Thyroid gland (tissue), 4 donors: ENCODE measurements at regions not wholly inside any gene's neighbourhood (a gene's known extent, or its start where the extent isn't known, plus 50 kb on each side); places are given as distances from the start of the nearest gene placed in this dataset.

Experiments used
- DNase-seq, 2 donors: peaks; one replicate each; pipeline ENCODE4 v3.0.0-alpha.2; 2019
- H3K27ac ChIP-seq, 3 donors: fragments of 200-600 bp; sonication (generic); 1 replicate in 2 of 3; 2 replicates in 1 of 3; pipeline ENCODE4 v1.5.1; 2016 to 2019; ENCODE audit warnings: mild to moderate bottlenecking in 1 of 3, moderate library complexity in 1 of 3
- H3K27me3 ChIP-seq: fragments of 200-600 bp; sonication (generic); one replicate; pipeline ENCODE4 v1.5.1; 2019
- H3K36me3 ChIP-seq, 2 donors: fragments of 200-600 bp; sonication (generic); one replicate each; pipeline ENCODE4 v1.5.1; 2016 to 2019
- H3K4me1 ChIP-seq, 2 donors: fragments of 200-600 bp; sonication (generic); one replicate each; pipeline ENCODE4 v1.5.1; 2017 to 2019
- H3K4me3 ChIP-seq, 3 donors: fragments of 200-600 bp; sonication (generic); replicated peaks in 1 of 3; 1 replicate in 2 of 3; 2 replicates in 1 of 3; pipeline ENCODE4 v1.5.1; 2016; ENCODE audit warnings: mild to moderate bottlenecking in 1 of 3
- H3K9me3 ChIP-seq: fragments of 200-600 bp; sonication (generic); one replicate; pipeline ENCODE4 v1.5.1; 2017
- CTCF ChIP-seq, 6 experiments: fragments of 200-600 bp in 3 of 6; fragments of 450-650 bp in 3 of 6; sonication (generic) in 3 of 6; IDR thresholded peaks; one replicate each; pipeline ENCODE4 v1.5.1; 2016 to 2019; ENCODE audit warnings: antibody characterized with exemption in 6 of 6, mild to moderate bottlenecking in 2 of 6, inconsistent platforms in 1 of 6, moderate library complexity in 1 of 6
- POLR2A ChIP-seq, 2 donors: fragments of 450-650 bp; IDR thresholded peaks; one replicate each; pipeline ENCODE4 v1.6.1; 2017; ENCODE audit warnings: antibody characterized with exemption in 2 of 2, mild to moderate bottlenecking in 2 of 2, moderate library complexity in 1 of 2
- WGBS, 2 donors: methylation state at CpG; one replicate each; pipeline ENCODE4 v1.1.5; 2017; 5-methylcytosine and 5-hydroxymethylcytosine counted together
- intact Hi-C: fragments of 100-400 bp; cut with DNase I; formaldehyde crosslinking; loops from one replicate; pipeline ENCODE4 v1.15.1; 2023

- DNase-seq: no peak
These were observed 72.9 kb upstream of the GGTA1 start for GRCh38 chr9:121572581-121572980.

GRCh38 chr9:121573717-121574485, 74.3 kb upstream of the GGTA1 start:
- TF ChIP-seq CTCF (IDR thresholded peaks at IDR 0.05): no peak
- no peak for TF ChIP-seq POLR2A (IDR thresholded peaks at IDR 0.05)
- DNase-seq: peak in 1 of 2 donors; percentile 19
- H3K27ac ChIP-seq: no peak overlapping the region
- no peak overlapping the region for H3K4me3 ChIP-seq
- no peaks in the 10 kb centered on the region for H3K9me3 ChIP-seq
- 85 to 90% methylated on average over 10 of the region's 10 CpGs for WGBS, 2 donors
- peaks cover 0 to 6% of the 10 kb centered on the region in 2 donors for H3K4me1 ChIP-seq
- intact Hi-C loops: no loop called here
- H3K36me3 ChIP-seq: no peaks in the 10 kb centered on the region
- no peaks in the 10 kb centered on the region for H3K27me3 ChIP-seq

More at GRCh38 chr9:121572581-121572980, 72.9 kb upstream of the GGTA1 start:
- Histone ChIP-seq H3K36me3 (no peaks in the 10 kb centered on the region), H3K9me3 (no peaks in the 10 kb centered on the region), H3K27me3 (no peaks in the 10 kb centered on the region), H3K27ac (no peak overlapping the region), H3K4me1 (peaks cover 0 to 20% of the 10 kb centered on the region in 2 donors), H3K4me3 (no peak overlapping the region)
- intact Hi-C loops: no loop called here
- TF ChIP-seq CTCF (IDR thresholded peaks at IDR 0.05) (no peak), POLR2A (IDR thresholded peaks at IDR 0.05) (no peak)
- 72 to 92% methylated on average over 5 to 7 of the region's 7 CpGs for WGBS, 2 donors

GRCh38 chr9:121574774-121575519, 75.3 kb upstream of the GGTA1 start:
- 86 to 93% methylated on average over 14 to 18 of the region's 18 CpGs for WGBS, 2 donors
- DNase-seq: no peak
- intact Hi-C loops: no loop called here
- Histone ChIP-seq H3K4me1 (no peaks in the 10 kb centered on the region), H3K36me3 (no peaks in the 10 kb centered on the region), H3K4me3 (no peak overlapping the region), H3K27me3 (no peaks in the 10 kb centered on the region), H3K9me3 (no peaks in the 10 kb centered on the region), H3K27ac (no peak overlapping the region)
- TF ChIP-seq POLR2A (IDR thresholded peaks at IDR 0.05): no peak
- TF ChIP-seq CTCF (IDR thresholded peaks at IDR 0.05): no peak

GRCh38 chr9:121576281-121577075, 75.0 kb upstream of the DAB2IP start:
- H3K27me3 ChIP-seq: no peaks in the 10 kb centered on the region
- H3K27ac ChIP-seq: no peak overlapping the region
- no peaks in the 10 kb centered on the region for H3K36me3 ChIP-seq
- WGBS, 2 donors: 79 to 91% methylated on average over 7 of the region's 7 CpGs
- TF ChIP-seq CTCF (IDR thresholded peaks at IDR 0.05): no peak
- no peak for TF ChIP-seq POLR2A (IDR thresholded peaks at IDR 0.05)
- no peak overlapping the region for H3K4me3 ChIP-seq
- no peaks in the 10 kb centered on the region for H3K9me3 ChIP-seq
- no peaks in the 10 kb centered on the region for H3K4me1 ChIP-seq
- intact Hi-C loops: no loop called here
- DNase-seq: no peak
